Epidermal melanocyte (primary cell): ENCODE measurements at regions not wholly inside any gene's neighbourhood (a gene's known extent, or its start where the extent isn't known, plus 50 kb on each side); places are given as distances from the start of the nearest gene placed in this dataset.

ENCODE experiments used
- DNase-seq: peaks from one replicate; pipeline ENCODE4 v3.0.0; 2011; ENCODE audit warnings: low spot score; ENCODE audit not compliant: insufficient read length

GRCh38 chr2:237243487-237243886 lies 157.8 kb downstream of the COPS8 start:
- DNase-seq: no peak

GRCh38 chr2:237244178-237244577 lies 158.5 kb downstream of the COPS8 start:
- no peak for DNase-seq

GRCh38 chr2:237244976-237245646 lies 159.4 kb downstream of the COPS8 start:
- DNase-seq: no peak

- DNase-seq: no peak
These were observed 163.4 kb downstream of the COL6A3 start for GRCh38 chr2:237250599-237250998.

GRCh38 chr2:237251986-237252385 lies 162.0 kb downstream of the COL6A3 start:
- no peak for DNase-seq

GRCh38 chr2:237253046-237253702 lies 160.8 kb downstream of the COL6A3 start:
- DNase-seq: no peak

- no peak for DNase-seq
These were observed 159.5 kb downstream of the COL6A3 start for GRCh38 chr2:237254369-237254861.

- DNase-seq: no peak
These were observed 158.9 kb downstream of the COL6A3 start for GRCh38 chr2:237254911-237255578.

- DNase-seq: no peak
These were observed 157.1 kb downstream of the COL6A3 start for GRCh38 chr2:237256887-237257286.

- DNase-seq: no peak
These were observed 156.5 kb downstream of the COL6A3 start for GRCh38 chr2:237257471-237257951.

- DNase-seq: no peak
These were observed 155.8 kb downstream of the COL6A3 start for GRCh38 chr2:237258116-237258515.

GRCh38 chr2:237258615-237259014 lies 155.3 kb downstream of the COL6A3 start:
- DNase-seq: no peak

GRCh38 chr2:237259201-237259600 lies 154.8 kb downstream of the COL6A3 start:
- no peak for DNase-seq

GRCh38 chr2:237260039-237260620 lies 153.8 kb downstream of the COL6A3 start:
- no peak for DNase-seq

GRCh38 chr2:237260686-237261085 lies 153.3 kb downstream of the COL6A3 start:
- DNase-seq: no peak

GRCh38 chr2:237261327-237261726 lies 152.6 kb downstream of the COL6A3 start:
- DNase-seq: no peak

GRCh38 chr2:237262838-237263771 lies 150.9 kb downstream of the COL6A3 start:
- DNase-seq: no peak

- DNase-seq: no peak
These were observed 149.3 kb downstream of the COL6A3 start for GRCh38 chr2:237264480-237265219.

- no peak for DNase-seq
These were observed 145.8 kb downstream of the COL6A3 start for GRCh38 chr2:237268004-237268708.
